Fibroblast of lung (primary cell): ENCODE measurements at regions not wholly inside any gene's neighbourhood (a gene's known extent, or its start where the extent isn't known, plus 50 kb on each side); places are given as distances from the start of the nearest gene placed in this dataset.
"Not testable (repeated sequence)": the region's sequence is repeated elsewhere in the genome, so short reads cannot be mapped to it uniquely, and the experiment has no call there.

Experiments
- DNase-seq, 2 donors: peaks; one replicate each; pipeline versions ENCODE4 v3.0.0 to v3.0.0-alpha.2; 2010; ENCODE audit warnings: low read depth in 2 of 2
- H2AFZ ChIP-seq: 2 replicates; pipeline ENCODE4 v1.5.1; 2012; ENCODE audit warnings: low read length, control low read depth, inconsistent platforms
- H3K27ac ChIP-seq: 2 replicates; pipeline ENCODE4 v1.5.1; 2011; ENCODE audit warnings: low read length, control low read depth; ENCODE audit not compliant: insufficient read depth
- H3K27me3 ChIP-seq: 2 replicates; pipeline ENCODE4 v1.5.1; 2011; ENCODE audit warnings: mild to moderate bottlenecking, low read length; ENCODE audit not compliant: control insufficient read depth, insufficient read depth
- H3K36me3 ChIP-seq: 2 replicates; pipeline ENCODE4 v1.5.1; 2011; ENCODE audit warnings: low read length; ENCODE audit not compliant: control insufficient read depth, insufficient read depth
- H3K4me1 ChIP-seq: 2 replicates; pipeline ENCODE4 v1.5.1; 2011; ENCODE audit warnings: low read length; ENCODE audit not compliant: control insufficient read depth, insufficient read depth; ENCODE audit errors: extremely low read depth
- H3K4me2 ChIP-seq: 2 replicates; pipeline ENCODE4 v1.5.1; 2011; ENCODE audit warnings: low read length, control low read depth; ENCODE audit not compliant: insufficient read depth; ENCODE audit errors: extremely low read depth
- H3K4me3 ChIP-seq, 4 experiments: fragments of 200-600 bp in 1 of 4; sonication (generic) in 1 of 4; replicated peaks in 1 of 4; 2 replicates each; pipeline ENCODE4 v1.5.1; 2011 to 2016; ENCODE audit warnings: low read length in 4 of 4, low read depth in 3 of 4, mild to moderate bottlenecking in 3 of 4, control low read depth in 2 of 4, inconsistent platforms in 1 of 4, mixed read lengths in 1 of 4; ENCODE audit not compliant: insufficient read depth in 1 of 4; ENCODE audit errors: control extremely low read depth in 1 of 4
- H3K79me2 ChIP-seq: 2 replicates; pipeline ENCODE4 v1.5.1; 2012; ENCODE audit warnings: mild to moderate bottlenecking, low read length, inconsistent platforms; ENCODE audit not compliant: control insufficient read depth, insufficient read depth
- H3K9ac ChIP-seq: 2 replicates; pipeline ENCODE4 v1.5.1; 2011; ENCODE audit warnings: mild to moderate bottlenecking, low read length, control low read depth; ENCODE audit not compliant: insufficient read depth
- H3K9me3 ChIP-seq: 2 replicates; pipeline ENCODE4 v1.5.1; 2012; ENCODE audit warnings: low read depth, low read length; ENCODE audit not compliant: control insufficient read depth, insufficient read depth
- H4K20me1 ChIP-seq: 2 replicates; pipeline ENCODE4 v1.5.1; 2011; ENCODE audit warnings: low read length; ENCODE audit not compliant: control insufficient read depth, insufficient read depth; ENCODE audit errors: extremely low read depth
- CTCF ChIP-seq, 2 donors: IDR thresholded peaks in 1 of 2; conservative IDR thresholded peaks in 1 of 2; 1 replicate in 1 of 2; 2 replicates in 1 of 2; pipeline ENCODE4 v1.5.1; 2011 to 2012; ENCODE audit warnings: low read length in 2 of 2, control low read depth in 1 of 2, inconsistent platforms in 1 of 2, low read depth in 1 of 2, mild to moderate bottlenecking in 1 of 2
- EZH2 ChIP-seq: IDR thresholded peaks from 2 replicates; pipeline ENCODE4 v1.5.1; 2012; ENCODE audit warnings: low read length, control low read depth, mild to moderate bottlenecking; ENCODE audit errors: missing control alignments

GRCh38 chr14:84483072-84483420 is 1046.9 kb upstream of the FLRT2 start:
- no peak overlapping the region for H3K27ac ChIP-seq
- H4K20me1 ChIP-seq: no peaks in the 10 kb centered on the region
- no peak overlapping the region for H3K4me2 ChIP-seq
- no peaks in the 10 kb centered on the region for H3K27me3 ChIP-seq
- H3K9ac ChIP-seq: no peak overlapping the region
- no peak overlapping the region for H2AFZ ChIP-seq
- H3K79me2 ChIP-seq: no peaks in the 10 kb centered on the region
- H3K4me3 ChIP-seq: no peak overlapping the region
- H3K9me3 ChIP-seq: no peaks in the 10 kb centered on the region
- H3K4me1 ChIP-seq: no peaks in the 10 kb centered on the region
- TF ChIP-seq CTCF (conservative IDR thresholded peaks at IDR 0.05 in 1 of 2, IDR thresholded peaks at IDR 0.05 in 1 of 2; ENCODE audit: low read depth in 1 of 2, low read length in 2 of 2): no peak
- DNase-seq: no peak
- H3K36me3 ChIP-seq: no peaks in the 10 kb centered on the region

GRCh38 chr14:84484243-84484642 is 1045.7 kb upstream of the FLRT2 start:
- peak in 1 of 2 donors; percentile 21 for DNase-seq
- not testable (repeated sequence) for H3K79me2 ChIP-seq, H3K27me3 ChIP-seq, H2AFZ ChIP-seq, H3K4me2 ChIP-seq, H4K20me1 ChIP-seq, H3K4me3 ChIP-seq, H3K27ac ChIP-seq, H3K9ac ChIP-seq, H3K9me3 ChIP-seq, H3K36me3 ChIP-seq, H3K4me1 ChIP-seq

GRCh38 chr14:84485036-84485435 is 1044.9 kb upstream of the FLRT2 start:
- H3K4me1 ChIP-seq: no peaks in the 10 kb centered on the region
- no peaks in the 10 kb centered on the region for H3K27me3 ChIP-seq
- H3K36me3 ChIP-seq: no peaks in the 10 kb centered on the region
- H3K79me2 ChIP-seq: no peaks in the 10 kb centered on the region
- DNase-seq: no peak
- H3K4me3 ChIP-seq: no peak overlapping the region
- H3K4me2 ChIP-seq: no peak overlapping the region
- no peak overlapping the region for H3K9ac ChIP-seq
- TF ChIP-seq CTCF (conservative IDR thresholded peaks at IDR 0.05 in 1 of 2, IDR thresholded peaks at IDR 0.05 in 1 of 2; ENCODE audit: low read depth in 1 of 2, low read length in 2 of 2) (no peak), EZH2 (no peak)
- no peaks in the 10 kb centered on the region for H3K9me3 ChIP-seq
- no peaks in the 10 kb centered on the region for H4K20me1 ChIP-seq
- H3K27ac ChIP-seq: no peak overlapping the region
- H2AFZ ChIP-seq: no peak overlapping the region

GRCh38 chr14:84490081-84490480 is 1039.9 kb upstream of the FLRT2 start:
- Histone ChIP-seq H3K79me2 (no peaks in the 10 kb centered on the region), H3K4me1 (no peaks in the 10 kb centered on the region), H3K9ac (no peak overlapping the region), H3K9me3 (no peaks in the 10 kb centered on the region), H2AFZ (no peak overlapping the region), H3K36me3 (no peaks in the 10 kb centered on the region), H3K27me3 (no peaks in the 10 kb centered on the region), H3K27ac (no peak overlapping the region), H3K4me3 (no peak overlapping the region), H4K20me1 (no peaks in the 10 kb centered on the region), H3K4me2 (no peak overlapping the region)
- DNase-seq: no peak
- no peak for TF ChIP-seq CTCF (conservative IDR thresholded peaks at IDR 0.05 in 1 of 2, IDR thresholded peaks at IDR 0.05 in 1 of 2; ENCODE audit: low read depth in 1 of 2, low read length in 2 of 2)
- TF ChIP-seq EZH2: no peak
